GM21717 (cell line): ENCODE measurements at regions not wholly inside any gene's neighbourhood (a gene's known extent, or its start where the extent isn't known, plus 50 kb on each side); places are given as distances from the start of the nearest gene placed in this dataset.

Source experiments
- ATAC-seq: cut with Tn5 transposase; IDR thresholded peaks from one replicate; pipeline ENCODE4 v1.9.1; 2021; ENCODE audit warnings: mild to moderate bottlenecking, moderate library complexity; ENCODE audit not compliant: unreplicated experiment

DNA sequence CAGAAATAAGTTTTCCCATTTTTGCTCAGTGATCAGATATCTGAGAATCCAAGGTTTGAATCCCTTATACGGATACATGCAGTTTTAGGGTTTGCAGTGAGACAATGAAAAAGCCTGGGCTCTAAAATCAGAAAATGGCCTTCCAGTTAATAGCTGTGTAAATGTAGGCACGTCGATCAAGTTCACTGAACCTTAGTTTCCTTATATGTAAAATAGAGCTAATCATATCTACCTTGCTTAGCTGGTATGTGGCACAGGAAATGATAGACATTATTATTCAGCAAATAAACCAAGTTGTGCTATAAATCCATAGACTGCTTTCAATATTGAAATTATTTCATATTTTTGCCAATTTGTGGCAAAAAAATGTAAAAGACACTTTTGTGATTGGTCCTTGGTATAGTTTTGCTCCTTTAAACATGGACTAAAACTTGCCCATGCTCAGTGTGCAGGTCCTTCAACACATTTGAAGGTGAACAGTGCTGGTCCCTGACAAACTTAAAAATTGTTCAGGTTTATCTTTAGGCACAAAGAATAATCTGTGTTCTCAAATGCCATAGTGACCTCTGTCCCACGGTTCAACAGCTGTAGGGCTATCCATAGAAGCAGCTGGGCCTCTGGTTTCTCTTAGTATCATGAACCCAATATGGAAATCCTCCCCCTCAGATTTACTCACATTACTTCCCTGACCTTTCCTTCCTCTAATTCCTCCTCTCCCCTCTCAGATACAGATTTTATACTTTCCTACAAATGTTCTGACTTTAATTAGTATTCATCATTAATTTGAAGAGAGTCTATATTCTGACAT is 51.0 kb downstream of the CCDC54 start:
- no peak for ATAC-seq

DNA sequence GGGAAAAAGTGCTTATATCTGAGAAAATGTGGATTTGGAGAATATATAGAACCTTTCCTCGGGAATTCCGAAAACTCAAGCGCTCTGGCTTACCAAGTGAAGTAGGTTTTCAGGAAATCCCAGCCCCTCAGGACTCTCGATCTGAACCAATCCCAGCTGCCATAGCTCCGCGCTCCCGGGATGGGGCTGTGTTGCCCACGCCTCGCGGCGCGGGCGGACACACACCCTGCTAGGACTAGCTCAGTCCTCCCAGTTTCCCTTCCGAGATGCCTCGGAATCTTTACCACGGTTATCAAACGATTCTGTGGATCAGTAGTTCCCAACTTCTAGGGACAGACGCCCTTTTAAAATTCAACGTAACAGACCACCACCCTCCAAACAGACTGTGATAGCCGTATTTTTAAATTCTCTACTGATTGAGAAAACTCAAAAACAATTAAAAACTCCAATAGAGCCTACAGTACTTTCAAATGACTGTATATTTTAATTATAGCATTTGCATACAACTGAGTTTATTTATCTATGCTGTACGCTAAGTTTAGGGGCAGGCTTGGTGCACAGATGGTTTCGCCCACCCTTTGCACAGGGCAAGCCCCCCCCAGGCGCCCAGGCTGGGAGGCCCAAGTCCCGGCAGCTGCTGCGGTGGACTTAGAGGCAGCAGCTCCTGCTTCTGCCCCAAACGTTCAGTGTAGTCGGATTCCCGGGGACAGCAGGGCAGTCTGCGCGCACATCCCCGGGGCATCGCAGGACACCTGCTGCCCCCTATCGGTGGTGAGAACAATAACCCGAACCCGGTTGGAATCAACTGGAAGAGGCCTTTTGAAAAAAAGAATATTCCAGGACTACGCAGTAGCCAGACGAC is 52.3 kb downstream of the CCDC54 start:
- ATAC-seq = peak; percentile 58

DNA sequence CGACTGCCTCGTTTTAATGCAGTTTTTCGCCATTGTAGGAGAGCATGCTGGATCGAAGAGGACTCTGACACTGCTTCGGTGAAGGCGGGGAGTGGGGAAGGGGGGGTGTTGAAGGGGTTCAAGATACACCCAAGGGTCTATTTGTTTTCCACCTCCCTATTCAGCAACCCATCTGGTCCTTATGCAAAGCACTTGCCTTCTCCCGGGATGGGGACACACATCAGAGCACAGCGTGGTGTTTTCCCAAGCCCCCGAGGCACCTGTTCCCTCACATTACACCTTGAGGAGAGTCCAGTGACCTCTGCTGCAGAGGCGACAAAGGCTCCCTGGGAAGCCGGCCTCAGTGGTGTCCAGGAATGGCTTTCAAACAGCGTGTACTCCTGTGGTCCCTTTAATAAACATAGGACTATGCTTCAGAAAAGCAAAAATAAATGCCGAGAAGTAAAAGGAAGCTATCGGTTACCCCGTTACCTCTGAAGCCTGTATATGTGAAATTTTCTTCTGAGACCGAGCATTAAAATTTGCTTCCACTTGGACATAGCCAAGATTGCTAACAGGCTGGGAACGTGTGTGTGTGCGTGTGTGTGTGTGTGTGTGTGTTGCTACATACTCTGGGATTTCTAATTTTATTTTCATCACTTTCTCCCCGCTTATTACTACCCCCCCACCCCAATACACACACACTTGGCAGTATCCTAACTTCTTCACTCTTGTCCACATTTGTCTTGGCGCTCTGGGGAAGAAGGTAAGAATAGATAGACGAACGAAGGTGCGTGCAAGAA is 53.2 kb downstream of the CCDC54 start:
- ATAC-seq = no peak

DNA sequence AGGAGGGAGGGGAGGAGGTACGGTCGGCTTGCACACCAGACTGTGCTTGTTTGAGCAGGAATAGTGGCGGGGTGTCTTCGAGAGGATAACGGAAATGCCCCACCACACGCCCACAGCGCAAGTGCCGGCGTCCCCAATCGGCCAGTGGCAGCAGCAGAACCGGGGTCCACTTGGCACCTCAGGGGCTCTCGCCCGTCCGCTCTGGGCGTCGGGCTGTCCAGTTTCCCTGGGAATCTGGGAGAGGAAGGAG is 53.7 kb downstream of the CCDC54 start:
- peak; percentile 31 for ATAC-seq

DNA sequence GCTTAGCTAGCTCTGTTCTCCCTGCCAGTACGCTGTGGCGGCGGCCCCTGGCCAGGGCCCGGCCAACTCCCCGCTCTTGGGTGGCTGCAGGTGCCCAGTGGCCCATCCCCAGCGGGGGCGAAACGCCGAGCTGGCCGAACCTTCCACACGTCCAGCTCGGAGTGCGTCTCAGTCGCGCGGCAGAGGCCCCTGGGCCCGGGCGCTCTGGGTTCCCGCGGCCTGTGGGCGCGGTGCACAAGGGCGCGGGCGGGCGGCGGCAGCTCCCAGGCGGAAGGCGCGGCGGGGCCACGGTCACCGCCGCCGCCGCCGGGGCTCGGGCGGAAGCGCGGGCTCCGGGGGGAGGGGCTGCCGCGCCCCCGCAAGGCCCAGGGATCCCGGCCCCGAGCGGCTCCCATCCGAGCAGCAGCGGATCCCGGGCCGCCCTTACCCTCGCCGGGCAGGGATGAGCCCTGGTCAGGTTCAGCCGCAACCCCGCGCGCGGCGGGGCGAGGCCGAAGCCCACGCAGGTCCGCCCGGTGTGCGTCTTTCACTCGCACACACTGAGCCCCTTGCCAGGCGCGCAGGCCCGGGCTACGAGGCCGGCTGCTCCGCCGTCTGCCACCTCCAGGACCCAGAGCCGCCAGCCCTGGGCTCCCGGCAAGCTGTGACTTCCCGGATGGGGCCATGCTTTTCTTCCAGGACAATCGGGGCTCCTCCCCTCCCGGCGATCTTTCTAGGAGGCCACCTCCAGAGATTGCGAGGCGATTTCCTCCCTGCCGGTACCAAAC is 54.2 kb downstream of the CCDC54 start:
- ATAC-seq = peak; percentile 70

DNA sequence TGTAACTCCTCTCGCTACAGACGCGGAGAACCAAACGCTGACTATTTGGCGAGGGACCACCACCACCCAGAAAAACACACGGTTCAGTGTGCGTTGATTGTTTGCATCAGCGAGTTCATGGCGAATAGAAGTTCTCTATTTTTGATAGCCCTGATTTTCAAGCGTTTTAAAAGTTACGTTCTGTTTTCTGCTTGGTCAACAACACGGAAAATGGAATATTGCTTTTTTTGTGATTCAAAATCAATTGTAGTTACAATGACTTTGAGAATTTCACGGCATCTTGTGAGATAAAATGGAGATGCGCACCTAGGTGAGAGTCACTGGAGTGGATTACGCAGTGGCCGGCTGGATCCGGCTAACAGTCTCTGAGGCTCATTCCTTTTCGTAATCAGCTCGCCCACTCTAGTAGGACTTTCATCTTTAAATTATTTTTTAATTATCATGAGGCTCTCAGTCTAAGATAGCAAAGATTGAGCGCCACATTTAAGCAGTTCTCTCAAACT is 54.8 kb downstream of the CCDC54 start:
- no peak for ATAC-seq

DNA sequence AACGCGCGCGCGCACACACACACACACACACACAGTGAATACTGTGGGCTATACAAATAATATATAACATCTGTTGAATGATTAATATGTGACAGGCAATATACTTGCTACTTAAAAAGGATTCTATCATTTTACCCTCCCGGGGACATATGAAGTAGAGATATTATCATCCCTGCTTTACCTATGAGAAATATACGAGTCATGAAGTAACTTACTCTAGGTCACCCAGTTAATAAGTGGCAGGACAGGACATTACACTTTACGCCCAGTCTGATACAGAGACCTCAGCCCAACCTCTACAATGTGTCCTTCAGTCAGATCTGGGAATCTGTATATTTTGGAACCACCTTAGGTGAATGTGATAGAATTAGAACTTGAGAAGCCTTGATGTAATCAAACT is 55.4 kb downstream of the CCDC54 start:
- no peak for ATAC-seq

DNA sequence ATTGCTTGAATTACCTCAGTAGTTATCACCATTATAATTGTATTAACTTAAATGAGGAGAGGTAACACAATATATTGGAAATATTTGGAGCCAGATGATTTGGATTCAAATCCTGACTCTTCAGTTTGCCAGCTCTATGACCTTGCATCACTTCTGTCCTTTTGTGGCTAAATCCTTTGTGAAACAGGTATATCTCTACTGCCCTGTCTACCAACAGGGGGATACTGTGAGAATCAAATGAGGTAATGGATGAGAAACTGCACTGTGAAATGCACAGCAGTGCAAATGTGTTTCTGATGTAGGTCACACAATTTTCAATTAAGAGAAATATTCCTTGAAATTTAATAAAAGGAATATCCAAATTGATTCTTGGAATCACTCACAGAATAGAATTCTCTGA is 58.8 kb downstream of the CCDC54 start:
- no peak for ATAC-seq

DNA sequence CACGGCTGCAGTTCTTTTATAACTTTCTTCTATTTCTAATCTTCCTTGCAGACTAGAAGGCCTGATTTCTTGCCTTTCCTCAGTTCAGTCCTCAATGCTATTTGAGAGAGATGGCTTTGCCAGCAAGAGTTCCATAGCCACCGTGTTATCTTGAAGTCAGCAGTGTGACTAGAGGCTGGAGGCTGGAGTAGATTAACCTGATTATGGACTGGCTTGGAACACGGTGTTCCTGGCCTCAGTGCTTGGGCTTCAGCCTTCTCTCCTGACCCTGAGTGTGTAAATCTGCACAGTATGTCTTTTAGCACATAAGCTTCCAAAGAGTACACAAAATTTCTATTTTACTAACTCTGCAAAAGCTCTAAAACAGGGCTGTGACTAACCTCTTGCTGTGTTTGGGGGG is 61.4 kb downstream of the CCDC54 start:
- no peak for ATAC-seq

DNA sequence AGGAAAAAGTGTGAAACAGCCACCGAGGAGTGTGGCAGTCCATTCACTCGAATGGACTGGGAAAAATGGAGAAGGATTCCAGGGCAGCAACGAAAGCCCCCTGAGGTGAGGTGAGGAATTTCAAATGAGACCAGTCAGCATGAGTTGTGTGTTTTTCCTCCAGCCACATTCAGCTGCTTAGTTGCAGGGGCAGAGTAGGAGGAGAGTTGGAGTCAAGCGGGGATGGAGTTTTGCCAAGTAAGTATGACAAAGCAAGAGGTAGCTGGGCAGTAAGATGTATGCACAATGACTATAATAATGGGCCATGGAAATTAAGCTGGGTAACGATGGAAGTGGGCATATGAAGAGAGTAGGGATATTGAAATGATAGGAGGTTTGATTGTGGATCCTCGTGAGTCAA is 64.4 kb downstream of the CCDC54 start:
- ATAC-seq = no peak

DNA sequence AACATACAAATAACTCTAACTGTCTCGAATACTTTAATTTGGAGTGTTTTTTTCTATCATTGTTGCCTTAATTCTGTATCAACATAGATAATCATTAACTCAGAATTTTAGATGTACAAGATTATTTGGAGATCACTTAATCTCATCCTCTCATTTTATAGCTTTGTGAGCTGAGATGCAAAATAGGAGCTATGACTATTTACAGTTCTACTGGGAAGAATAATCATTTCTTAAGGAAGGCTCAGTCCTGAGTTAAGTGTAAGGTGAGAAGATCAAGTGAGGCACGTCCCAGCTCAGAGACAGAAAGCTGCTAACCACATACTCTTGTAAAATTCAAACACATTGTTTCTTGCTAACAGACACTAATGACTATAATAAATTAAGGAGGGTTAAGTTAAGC is 66.2 kb downstream of the CCDC54 start:
- no peak for ATAC-seq

DNA sequence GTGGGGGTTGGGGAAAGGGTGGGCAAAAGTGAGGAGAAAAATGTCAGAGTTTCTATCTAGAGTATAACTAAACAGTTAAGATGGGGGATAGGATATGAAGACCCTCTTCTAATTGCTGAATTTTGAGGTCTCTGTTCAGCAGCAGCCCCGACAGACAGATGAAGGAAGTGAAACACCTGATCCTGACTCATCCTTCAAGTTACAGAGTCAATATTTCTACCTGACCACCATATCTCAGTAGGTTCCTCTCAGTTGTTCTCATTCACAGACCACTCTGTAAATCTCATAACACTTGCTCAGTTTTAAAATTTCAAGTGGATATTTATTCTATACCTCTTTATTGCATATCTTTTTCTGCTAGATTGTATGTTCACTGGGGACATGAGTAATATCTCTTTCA is 69.5 kb downstream of the CCDC54 start:
- no peak for ATAC-seq

DNA sequence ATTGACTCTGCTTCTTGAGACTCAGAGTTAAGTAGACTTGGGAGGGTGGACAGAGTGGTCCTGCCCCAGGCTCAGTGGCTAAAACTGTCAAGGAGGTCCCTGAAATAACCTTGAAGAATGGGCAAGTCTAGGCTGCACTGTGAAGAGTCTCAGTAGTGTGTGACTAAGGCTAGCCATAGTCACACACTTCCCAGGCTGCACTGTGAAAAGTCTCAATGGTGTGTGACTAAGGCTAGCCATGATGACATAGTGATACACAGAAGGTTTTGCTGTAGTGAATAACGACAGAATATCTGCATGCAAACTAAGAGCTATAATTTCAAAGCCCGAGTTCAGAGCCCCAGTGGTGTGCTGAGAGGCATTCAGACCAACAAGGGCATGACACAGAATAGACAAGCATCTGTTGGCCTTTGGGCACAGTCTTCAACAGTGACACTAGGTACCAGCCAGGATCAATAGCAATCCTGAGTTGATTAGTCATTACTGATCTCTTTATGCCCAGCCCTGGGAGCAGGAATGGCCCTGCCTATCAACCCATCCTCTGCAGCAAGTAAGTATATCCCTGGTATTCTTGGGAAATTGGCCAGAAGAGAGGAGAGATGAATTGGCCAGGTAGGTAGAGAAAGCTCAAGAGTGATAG is 72.4 kb upstream of the BBX start:
- no peak for ATAC-seq

DNA sequence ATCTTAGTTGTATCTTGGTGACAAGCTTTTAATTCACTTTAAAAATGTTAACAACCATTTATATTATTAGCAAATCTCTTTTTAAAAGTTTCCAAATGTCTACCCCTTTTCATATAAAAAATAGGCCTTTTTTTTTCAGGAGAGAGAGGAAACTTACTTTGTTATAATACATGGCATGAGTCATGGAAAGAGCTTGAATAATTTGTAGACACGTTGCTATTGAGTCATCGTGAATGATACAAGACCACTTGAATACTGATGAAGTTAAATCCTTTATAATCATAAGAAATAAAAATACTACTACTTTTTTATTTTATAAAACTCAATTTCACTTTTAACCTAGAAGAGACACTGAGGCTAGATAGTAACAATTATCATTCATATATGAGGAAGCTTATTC is 70.3 kb upstream of the BBX start:
- ATAC-seq = no peak

DNA sequence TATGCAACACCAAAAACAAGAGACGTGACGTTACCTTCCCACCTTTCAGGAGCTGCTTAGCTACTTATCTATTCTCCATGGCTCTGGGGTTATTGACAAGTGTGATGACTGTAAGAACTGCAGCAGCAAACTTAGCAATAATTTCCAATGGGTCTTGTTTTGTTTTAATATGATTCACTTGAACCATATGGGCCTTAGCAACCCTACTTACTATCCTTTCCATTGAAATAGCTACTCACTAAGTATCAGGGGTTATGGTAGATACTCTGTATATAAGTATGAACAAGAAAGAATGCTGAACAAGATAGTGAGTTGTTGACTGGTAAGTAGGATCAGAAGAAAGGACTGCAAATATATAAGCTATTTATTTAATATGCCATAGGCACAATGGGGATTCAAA is 69.3 kb upstream of the BBX start:
- ATAC-seq = no peak

DNA sequence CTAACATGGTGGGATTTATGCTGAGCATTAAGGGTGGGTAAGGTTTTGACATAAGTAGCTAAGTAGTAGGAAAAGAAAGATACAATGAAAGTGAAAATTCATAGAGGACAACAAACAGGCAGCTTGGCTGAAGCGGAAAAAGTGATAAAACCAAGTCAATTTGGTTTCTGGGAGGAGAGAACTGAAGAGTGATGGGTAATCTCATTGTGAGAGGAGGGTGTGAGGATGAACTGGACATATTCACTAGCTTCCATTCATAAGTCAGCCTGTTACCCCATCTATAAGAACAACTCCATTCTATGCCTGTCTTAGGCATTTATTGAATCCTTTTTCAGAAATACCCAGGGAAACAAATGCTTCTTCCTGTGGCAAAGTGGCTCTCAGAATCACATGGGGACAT is 67.1 kb upstream of the BBX start:
- ATAC-seq = no peak

DNA sequence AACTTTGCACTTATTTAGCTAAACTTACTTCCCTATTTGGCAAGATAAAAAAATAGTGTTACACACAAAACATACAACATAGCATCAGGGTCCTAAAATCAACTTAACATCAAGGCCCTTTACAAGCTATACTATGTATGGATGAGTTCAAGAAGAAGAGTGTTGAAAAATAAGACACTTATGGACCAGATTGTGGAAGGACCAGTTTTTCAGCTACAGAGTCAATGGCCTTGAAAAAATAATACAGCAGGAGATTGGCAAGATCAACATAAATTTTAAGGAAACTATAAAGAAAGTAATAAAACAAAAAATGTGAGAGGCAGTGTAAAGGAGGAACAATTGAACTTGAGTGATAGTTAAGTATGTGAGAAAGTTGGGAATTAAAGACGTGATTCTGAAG is 66.3 kb upstream of the BBX start:
- ATAC-seq = no peak

DNA sequence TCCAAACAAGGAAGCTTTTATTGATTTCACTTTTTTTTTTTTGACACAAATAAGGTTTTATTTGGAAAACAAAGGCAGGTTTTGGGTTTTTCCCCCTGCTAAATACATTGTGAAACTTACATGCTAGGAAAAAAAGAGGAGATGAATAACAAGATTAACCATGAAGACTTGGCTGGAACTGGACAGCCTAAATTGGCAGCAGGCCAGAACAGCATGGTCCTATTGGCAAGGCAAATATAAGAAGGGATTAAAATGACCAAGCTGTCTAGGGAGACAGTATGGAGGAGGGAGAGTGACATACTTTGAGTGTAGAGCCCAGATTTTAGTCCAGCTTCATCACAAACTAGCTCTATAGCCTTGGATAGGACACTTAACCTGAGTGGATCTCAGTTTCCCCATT is 63.9 kb upstream of the BBX start:
- no peak for ATAC-seq

DNA sequence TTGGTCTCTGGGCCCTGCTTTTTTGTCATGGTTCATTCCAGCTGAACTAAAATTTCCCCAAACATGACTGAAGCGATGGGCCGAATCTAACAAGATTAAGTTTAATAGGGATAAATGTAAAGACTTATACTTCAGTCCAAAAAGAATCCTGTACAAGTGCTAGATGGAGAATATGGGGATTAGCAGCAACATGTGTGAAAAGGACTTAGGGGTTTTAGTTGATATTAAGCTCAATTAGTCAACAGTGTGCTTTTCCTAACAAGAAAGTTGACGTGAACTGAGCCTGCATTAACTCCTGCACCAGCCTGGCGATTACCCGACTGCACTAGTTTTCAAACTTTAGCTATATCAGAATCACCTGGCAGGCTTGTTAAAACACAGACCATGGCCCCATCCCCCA is 61.0 kb upstream of the BBX start:
- no peak for ATAC-seq

DNA sequence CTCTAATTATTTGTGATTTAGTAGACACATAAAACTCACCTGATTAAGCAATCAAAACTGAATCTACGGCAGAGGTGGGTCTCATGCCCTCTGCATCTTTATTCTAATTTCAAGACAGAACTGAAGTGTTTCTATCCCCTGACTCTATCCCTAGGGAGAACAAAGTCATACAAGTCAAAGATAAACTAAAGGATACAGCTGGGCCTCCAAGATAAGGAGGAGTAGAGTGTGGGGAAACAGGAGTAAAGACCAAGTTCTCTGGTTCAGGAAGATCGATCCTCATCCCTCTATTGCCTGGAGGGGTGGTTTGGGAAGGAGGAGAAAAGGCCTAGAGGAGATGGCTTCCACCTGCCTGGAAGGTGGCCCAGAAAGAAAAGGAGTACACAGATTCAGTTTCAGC is 58.7 kb upstream of the BBX start:
- no peak for ATAC-seq
